K562 (cell line): ENCODE measurements at regions not wholly inside any gene's neighbourhood (a gene's known extent, or its start where the extent isn't known, plus 50 kb on each side); places are given as distances from the start of the nearest gene placed in this dataset.

ENCODE experiments used
- ATAC-seq: fragments of 200-7000 bp; cut with Tn5 transposase; 3 replicates; pipeline ENCODE4 v1.9.1; 2020; ENCODE audit warnings: moderate library complexity
- BruUV-seq: library from RNA; stranded (reverse); fragments of 400-500 nt; replicated peaks from 2 replicates; lab custom pipeline; 2021; lab: Mats Ljungman, UMichigan
- CTCF ChIA-PET: fragments of 300-600 bp; formaldehyde crosslinking; extraction: SDS; loops from one replicate; lab custom pipeline; 2021; ENCODE audit warnings: low intra/inter-chr PET ratio; lab: Yijun Ruan, JAX
- POLR2A ChIA-PET: fragments of 300-600, 350-650 bp; sonication (Branson Sonifier 250); formaldehyde crosslinking; extraction: SDS; loops from one replicate; lab custom pipeline; 2021; ENCODE audit warnings: antibody characterized with exemption, inconsistent platforms; lab: Yijun Ruan, JAX
- DNase-seq, 4 experiments: peaks; one replicate each; pipeline versions ENCODE4 v3.0.0 to v3.0.0-alpha.2; 2011 to 2018; ENCODE audit warnings: low spot score in 3 of 4, mixed read lengths in 3 of 4; ENCODE audit errors: extremely low read depth in 1 of 4
- FAIRE-seq: peaks from 2 replicates; lab custom pipeline; 2011; peaks lifted over from hg19 to GRCh38; lab: Jason Lieb, UNC
- H2AFZ ChIP-seq: 2 replicates; pipeline ENCODE4 v1.6.0; 2011; ENCODE audit warnings: low read depth, low read length, control low read depth, inconsistent platforms
- H3K27ac ChIP-seq: fragments of 200-600 bp; 3 replicates; pipeline ENCODE4 v1.8.0; 2011; ENCODE audit warnings: low read depth, mild to moderate bottlenecking, control low read depth, inconsistent platforms, low read length, moderate library complexity, mixed read lengths; ENCODE audit errors: extremely low read depth
- H3K27me3 ChIP-seq, 2 experiments: fragments of 300-600 bp in 1 of 2; 2 replicates in 1 of 2; 3 replicates in 1 of 2; pipeline versions ENCODE4 v1.6.0 to v1.8.0; 2011; ENCODE audit warnings: inconsistent platforms in 2 of 2, low read length in 2 of 2, mild to moderate bottlenecking in 1 of 2, mixed read lengths in 1 of 2, moderate library complexity in 1 of 2; ENCODE audit not compliant: control insufficient read depth in 2 of 2, insufficient read depth in 2 of 2
- H3K36me3 ChIP-seq: fragments of 300-600 bp; 3 replicates; pipeline ENCODE4 v1.8.0; 2011; ENCODE audit warnings: mild to moderate bottlenecking, low read length, inconsistent platforms; ENCODE audit not compliant: control insufficient read depth, insufficient read depth
- H3K4me1 ChIP-seq, 2 experiments: fragments of 200-600 bp in 1 of 2; replicated peaks in 1 of 2; 2 replicates in 1 of 2; 3 replicates in 1 of 2; pipeline versions ENCODE4 v1.5.1 to v1.8.0; 2011; ENCODE audit warnings: inconsistent platforms in 2 of 2, low read length in 2 of 2, mild to moderate bottlenecking in 1 of 2, mixed read lengths in 1 of 2, moderate library complexity in 1 of 2; ENCODE audit not compliant: control insufficient read depth in 2 of 2, insufficient read depth in 2 of 2
- H3K4me2 ChIP-seq: 2 replicates; pipeline ENCODE4 v1.6.1; 2011; ENCODE audit warnings: low read length, control low read depth, inconsistent platforms, mixed read lengths; ENCODE audit not compliant: insufficient read depth
- H3K4me3 ChIP-seq: fragments of 200-600 bp; sonication (generic), shearing (Covaris generic); 2 replicates; pipeline ENCODE4 v1.5.1; 2016; ENCODE audit warnings: control low read depth, inconsistent platforms
- H3K79me2 ChIP-seq: fragments of 200-600 bp; 3 replicates; pipeline ENCODE4 v1.8.0; 2011; ENCODE audit warnings: low read length, inconsistent platforms; ENCODE audit not compliant: control insufficient read depth, insufficient read depth
- H3K9ac ChIP-seq, 2 experiments: 2 replicates each; pipeline versions ENCODE4 v1.6.0 to v1.6.1; 2011; ENCODE audit warnings: low read depth in 2 of 2, low read length in 2 of 2, control low read depth in 1 of 2, inconsistent platforms in 1 of 2, mild to moderate bottlenecking in 1 of 2, mixed read lengths in 1 of 2; ENCODE audit not compliant: insufficient read depth in 1 of 2
- H3K9me1 ChIP-seq: one replicate; pipeline ENCODE4 v1.6.0; 2011; ENCODE audit warnings: inconsistent platforms, mild to moderate bottlenecking, low read length, moderate library complexity; ENCODE audit not compliant: control insufficient read depth, insufficient read depth
- H3K9me3 ChIP-seq: replicated peaks from 2 replicates; pipeline ENCODE4 v1.5.1; 2011; ENCODE audit warnings: low read depth, low read length, inconsistent platforms; ENCODE audit not compliant: control insufficient read depth, insufficient read depth
- H4K20me1 ChIP-seq: replicated peaks from 2 replicates; pipeline ENCODE4 v1.6.1; 2011; ENCODE audit warnings: low read length, inconsistent platforms, mixed read lengths; ENCODE audit not compliant: control insufficient read depth, insufficient read depth
- BRD4 ChIP-seq: fragments of 200-600 bp; sonication (generic); IDR thresholded peaks from 2 replicates; pipeline ENCODE4 v1.6.1; 2017; ENCODE audit warnings: inconsistent platforms
- CBX2 ChIP-seq: fragments of 200-600 bp; sonication (generic); IDR thresholded peaks from one replicate; pipeline ENCODE4 v1.6.1; 2012; ENCODE audit warnings: mild to moderate bottlenecking, low read length, inconsistent platforms; ENCODE audit not compliant: insufficient read depth, poor library complexity, severe bottlenecking
- CREM ChIP-seq: IDR thresholded peaks from 2 replicates; pipeline ENCODE4 v1.6.1; 2014; ENCODE audit warnings: antibody characterized with exemption, low read depth
- FOXP1 ChIP-seq: sonication (generic); formaldehyde crosslinking; IDR thresholded peaks from 2 replicates; pipeline ENCODE4 v1.8.0; 2022; ENCODE audit warnings: mild to moderate bottlenecking, missing genetic modification reagents
- MAFG ChIP-seq: fragments of 450-650 bp; conservative IDR thresholded peaks from 2 replicates; pipeline ENCODE4 v1.6.1; 2016; ENCODE audit warnings: missing genetic modification characterization, missing compliant biosample characterization
- MYC ChIP-seq, 2 experiments: fragments of 250-450 bp in 1 of 2; sonication (Bioruptor Pico) in 1 of 2; IDR thresholded peaks; 2 replicates each; pipeline versions ENCODE4 v1.5.1 to v1.6.1; 2012 to 2021; ENCODE audit warnings: low read depth in 2 of 2, borderline replicate concordance in 1 of 2, improper control_type of control experiment in 1 of 2, low read length in 1 of 2, mild to moderate bottlenecking in 1 of 2, moderate library complexity in 1 of 2
- NFYB ChIP-seq: IDR thresholded peaks from 2 replicates; pipeline ENCODE4 v1.6.1; 2011; ENCODE audit warnings: mild to moderate bottlenecking, moderate library complexity; ENCODE audit not compliant: insufficient read length; ENCODE audit errors: extremely low read depth
- ZNF232 ChIP-seq: sonication (generic); formaldehyde crosslinking; IDR thresholded peaks from 2 replicates; pipeline ENCODE4 v1.8.0; 2022; ENCODE audit warnings: mild to moderate bottlenecking, missing genetic modification reagents
- WGBS: fragments of 100-300 bp; shearing (Covaris generic); methylation state at CpG from one replicate; pipeline ENCODE4 v1.1.6; 2016; ENCODE audit warnings: low coverage, mixed read lengths; ENCODE audit not compliant: insufficient coverage; ENCODE audit errors: missing lambda C conversion rate; 5-methylcytosine and 5-hydroxymethylcytosine counted together
- in situ Hi-C: fragments of 300-500 bp; cut with MboI; formaldehyde crosslinking; loops from 4 replicates; pipeline ENCODE4 v1.15.0; 2018; ENCODE audit warnings: inconsistent platforms, mixed read lengths
- intact Hi-C: fragments of 100-400 bp; cut with micrococcal nuclease; formaldehyde crosslinking; loops from 2 replicates; pipeline ENCODE4 v1.14.2; 2022

- no peaks in the 10 kb centered on the region for H3K9me1 ChIP-seq
- ATAC-seq (no peak), DNase-seq (no peak), FAIRE-seq (no peak)
- no peaks in the 10 kb centered on the region for H3K4me1 ChIP-seq
- no peak overlapping the region for H3K27ac ChIP-seq
- CTCF ChIA-PET = no interaction called here
- intact Hi-C loops (no loop called here), in situ Hi-C loops (no loop called here)
- no peak overlapping the region for H3K4me2 ChIP-seq
- 0% methylated on average over 1 of the region's 1 CpG for WGBS
- H3K9me3 ChIP-seq = no peaks in the 10 kb centered on the region; the same call in 1 of the 2 replicates
- BruUV-seq = no TSS peak
- H3K4me3 ChIP-seq = no peak overlapping the region
- TF ChIP-seq MYC (IDR thresholded peaks at IDR 0.05; ENCODE audit: low read depth, low read length) = no peak
- TF ChIP-seq MYC (CRISPR knock-in tag; IDR thresholded peaks at IDR 0.05; ENCODE audit: borderline replicate concordance, low read depth) = no peak
- TF ChIP-seq MAFG (tag) = peak; percentile 20; the same call in 1 of the 2 replicates
- no peaks in the 10 kb centered on the region for H3K36me3 ChIP-seq
- no peaks in the 10 kb centered on the region for H4K20me1 ChIP-seq
- no peak overlapping the region for H2AFZ ChIP-seq
- no peaks in the 10 kb centered on the region for H3K27me3 ChIP-seq
- POLR2A ChIA-PET = no interaction called here
- no peaks in the 10 kb centered on the region for H3K79me2 ChIP-seq
- no peak overlapping the region for H3K9ac ChIP-seq
Measured at GRCh38 chr13:105070452-105070851, 1465.0 kb downstream of the EFNB2 start.

GRCh38 chr13:105069106-105069505 is 1466.4 kb downstream of the EFNB2 start:
- Histone ChIP-seq H3K9me3 (no peaks in the 10 kb centered on the region; the same call in 1 of the 2 replicates), H3K27ac (no peak overlapping the region), H3K79me2 (no peaks in the 10 kb centered on the region), H3K36me3 (no peaks in the 10 kb centered on the region), H3K4me3 (no peak overlapping the region), H3K9ac (no peak overlapping the region), H3K4me1 (no peaks in the 10 kb centered on the region), H3K4me2 (no peak overlapping the region), H3K9me1 (no peaks in the 10 kb centered on the region), H3K27me3 (no peaks in the 10 kb centered on the region), H2AFZ (no peak overlapping the region), H4K20me1 (no peaks in the 10 kb centered on the region)
- DNase-seq (no peak), ATAC-seq (no peak), FAIRE-seq (no peak)
- intact Hi-C loops (no loop called here), in situ Hi-C loops (no loop called here)
- ChIA-PET POLR2A (no interaction called here), CTCF (no interaction called here)
- TF ChIP-seq CREM (no peak), BRD4 (no peak), ZNF232 (CRISPR knock-in tag) (no peak), FOXP1 (CRISPR knock-in tag) (no peak), NFYB (no peak), CBX2 (no peak)
- BruUV-seq = no TSS peak
